ENCODE measurements at regions not wholly inside any gene's neighbourhood (a gene's known extent, or its start where the extent isn't known, plus 50 kb on each side); places are given as distances from the start of the nearest gene placed in this dataset.
"Not testable (repeated sequence)": the region's sequence is repeated elsewhere in the genome, so short reads cannot be mapped to it uniquely, and the experiment has no call there.

- H3K4me1 Mint-ChIP-seq (ENCODE audit: low read depth); H3K36me3 Mint-ChIP-seq (ENCODE audit: low read depth); DNase-seq (ENCODE audit: low spot score); H3K4me3 Mint-ChIP-seq; intact Hi-C loops (cut with micrococcal nuclease); H3K27ac Mint-ChIP-seq; H3K27me3 Mint-ChIP-seq (ENCODE audit: insufficient read depth); H3K9me3 Mint-ChIP-seq: not testable (repeated sequence)
These were observed 65.2 kb upstream of the EEF2KMT start for GRCh38 chr16:5162801-5163200.

GRCh38 chr16:5161888-5162287 lies 64.3 kb upstream of the EEF2KMT start:
- H3K27me3 Mint-ChIP-seq (ENCODE audit: insufficient read depth); H3K4me3 Mint-ChIP-seq; intact Hi-C loops (cut with micrococcal nuclease); DNase-seq (ENCODE audit: low spot score); H3K4me1 Mint-ChIP-seq (ENCODE audit: low read depth); H3K9me3 Mint-ChIP-seq; H3K36me3 Mint-ChIP-seq (ENCODE audit: low read depth); H3K27ac Mint-ChIP-seq: not testable (repeated sequence)

GRCh38 chr16:5160010-5160409 lies 62.4 kb upstream of the EEF2KMT start:
- intact Hi-C loops (cut with micrococcal nuclease); DNase-seq (ENCODE audit: low spot score); H3K36me3 Mint-ChIP-seq (ENCODE audit: low read depth); H3K4me3 Mint-ChIP-seq; H3K27ac Mint-ChIP-seq; H3K9me3 Mint-ChIP-seq; H3K27me3 Mint-ChIP-seq (ENCODE audit: insufficient read depth); H3K4me1 Mint-ChIP-seq (ENCODE audit: low read depth): not testable (repeated sequence)

GRCh38 chr16:5159537-5159936 lies 61.9 kb upstream of the EEF2KMT start:
- H3K36me3 Mint-ChIP-seq (ENCODE audit: low read depth); H3K9me3 Mint-ChIP-seq; DNase-seq (ENCODE audit: low spot score); intact Hi-C loops (cut with micrococcal nuclease); H3K27me3 Mint-ChIP-seq (ENCODE audit: insufficient read depth); H3K27ac Mint-ChIP-seq; H3K4me3 Mint-ChIP-seq; H3K4me1 Mint-ChIP-seq (ENCODE audit: low read depth): not testable (repeated sequence)

GRCh38 chr16:5158494-5158893 lies 60.9 kb upstream of the EEF2KMT start:
- no peak for DNase-seq (ENCODE audit: low spot score)
- H3K4me1 Mint-ChIP-seq (ENCODE audit: low read depth), result no peaks in the 10 kb centered on the region
- no peak overlapping the region for H3K4me3 Mint-ChIP-seq
- no peak overlapping the region for H3K27ac Mint-ChIP-seq
- intact Hi-C loops (cut with micrococcal nuclease), result no loop called here
- no peaks in the 10 kb centered on the region for H3K27me3 Mint-ChIP-seq (ENCODE audit: insufficient read depth)
- H3K36me3 Mint-ChIP-seq (ENCODE audit: low read depth), result no peaks in the 10 kb centered on the region
- no peaks in the 10 kb centered on the region for H3K9me3 Mint-ChIP-seq

- not testable (repeated sequence) for H3K4me3 Mint-ChIP-seq
These were observed 58.9 kb upstream of the EEF2KMT start for GRCh38 chr16:5156486-5156885.

GRCh38 chr16:5154006-5154405 lies 56.4 kb upstream of the EEF2KMT start:
- intact Hi-C loops (cut with micrococcal nuclease); H3K4me3 Mint-ChIP-seq; H3K27me3 Mint-ChIP-seq (ENCODE audit: insufficient read depth); H3K27ac Mint-ChIP-seq; H3K4me1 Mint-ChIP-seq (ENCODE audit: low read depth); H3K36me3 Mint-ChIP-seq (ENCODE audit: low read depth); DNase-seq (ENCODE audit: low spot score); H3K9me3 Mint-ChIP-seq: not testable (repeated sequence)

More at GRCh38 chr16:5156486-5156885, 58.9 kb upstream of the EEF2KMT start:
- DNase-seq (ENCODE audit: low spot score); H3K27me3 Mint-ChIP-seq (ENCODE audit: insufficient read depth); H3K36me3 Mint-ChIP-seq (ENCODE audit: low read depth); intact Hi-C loops (cut with micrococcal nuclease); H3K27ac Mint-ChIP-seq; H3K9me3 Mint-ChIP-seq; H3K4me1 Mint-ChIP-seq (ENCODE audit: low read depth): not testable (repeated sequence)

GRCh38 chr16:5151409-5151808 lies 53.8 kb upstream of the EEF2KMT start:
- DNase-seq (ENCODE audit: low spot score); H3K4me1 Mint-ChIP-seq (ENCODE audit: low read depth); intact Hi-C loops (cut with micrococcal nuclease); H3K4me3 Mint-ChIP-seq; H3K36me3 Mint-ChIP-seq (ENCODE audit: low read depth); H3K9me3 Mint-ChIP-seq; H3K27ac Mint-ChIP-seq; H3K27me3 Mint-ChIP-seq (ENCODE audit: insufficient read depth): not testable (repeated sequence)
